Epithelial cell of esophagus (primary cell): ENCODE measurements at regions not wholly inside any gene's neighbourhood (a gene's known extent, or its start where the extent isn't known, plus 50 kb on each side); places are given as distances from the start of the nearest gene placed in this dataset.
"Not testable (repeated sequence)": the region's sequence is repeated elsewhere in the genome, so short reads cannot be mapped to it uniquely, and the experiment has no call there.

Experiments used
- DNase-seq: peaks from one replicate; pipeline ENCODE4 v3.0.0; 2010; ENCODE audit warnings: low read depth
- H3K4me3 ChIP-seq: 2 replicates; pipeline ENCODE4 v1.5.1; 2011; ENCODE audit warnings: mild to moderate bottlenecking, low read length, control low read depth
- CTCF ChIP-seq: IDR thresholded peaks from 2 replicates; pipeline ENCODE4 v1.5.1; 2011; ENCODE audit warnings: low read depth, mild to moderate bottlenecking, low read length, control low read depth, inconsistent platforms; ENCODE audit not compliant: insufficient read depth; ENCODE audit errors: missing control alignments

- DNase-seq: no peak
- H3K4me3 ChIP-seq: no peak overlapping the region
- TF ChIP-seq CTCF: no peak
Observed at GRCh38 chr17:63041251-63041650, 75.2 kb downstream of the TANC2 start.

- no peak for TF ChIP-seq CTCF
- no peak overlapping the region for H3K4me3 ChIP-seq
- peak; percentile 90 for DNase-seq
Observed at GRCh38 chr17:63041722-63042121, 75.7 kb downstream of the TANC2 start.

GRCh38 chr17:63042256-63042812 lies 76.3 kb downstream of the TANC2 start:
- TF ChIP-seq CTCF: no peak
- DNase-seq: no peak
- H3K4me3 ChIP-seq: no peak overlapping the region

- H3K4me3 ChIP-seq, DNase-seq: not testable (repeated sequence)
Observed at GRCh38 chr17:63057560-63057959, 91.5 kb downstream of the TANC2 start.

GRCh38 chr17:63066158-63066813 lies 100.3 kb downstream of the TANC2 start:
- no peak for DNase-seq
- no peak for TF ChIP-seq CTCF
- H3K4me3 ChIP-seq: no peak overlapping the region

GRCh38 chr17:63069245-63069644 lies 103.2 kb downstream of the TANC2 start:
- H3K4me3 ChIP-seq: no peak overlapping the region
- no peak for TF ChIP-seq CTCF
- DNase-seq: no peak

- TF ChIP-seq CTCF: no peak
- no peak overlapping the region for H3K4me3 ChIP-seq
- no peak for DNase-seq
Observed at GRCh38 chr17:63070031-63070430, 104.0 kb downstream of the TANC2 start.
